DMS79 treated with DMSO at 0.1 percent for 48 hours (cell line): ENCODE measurements at regions not wholly inside any gene's neighbourhood (a gene's known extent, or its start where the extent isn't known, plus 50 kb on each side); places are given as distances from the start of the nearest gene placed in this dataset.

Experiments used
- DNase-seq: peaks from one replicate; lab custom pipeline; 2025; lab: John Stamatoyannopoulos, UW

DNA sequence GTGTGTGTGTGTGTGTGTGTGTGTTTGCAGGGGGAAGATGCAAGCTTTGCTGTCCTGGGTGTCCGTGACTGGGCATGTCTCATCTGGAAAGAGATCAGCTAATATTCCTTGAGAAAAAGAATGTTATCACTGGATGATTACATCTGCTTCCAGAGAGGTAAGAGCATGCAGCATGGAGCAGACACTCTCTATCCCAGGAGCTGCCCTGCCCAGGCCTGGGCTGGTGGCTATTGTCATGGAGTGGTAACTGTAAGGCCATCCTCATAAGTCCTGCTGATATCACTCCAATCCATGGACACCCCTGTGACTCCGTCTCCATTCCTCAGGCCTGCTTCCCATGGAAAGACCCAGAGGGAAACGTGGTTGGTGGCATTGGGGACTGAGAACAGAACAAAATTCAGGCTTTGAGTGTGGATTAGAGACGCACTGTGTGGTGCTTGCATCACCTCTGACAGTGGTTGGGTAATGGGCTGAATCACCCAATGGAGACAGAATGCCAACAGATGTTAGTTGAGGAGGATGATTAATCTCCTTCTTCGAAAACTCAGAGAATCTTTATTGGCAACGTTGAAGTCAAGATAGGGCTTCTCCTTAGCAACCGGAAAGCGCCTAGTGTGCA is 52.0 kb upstream of the KCNIP1 start:
- DNase-seq, result no peak

DNA sequence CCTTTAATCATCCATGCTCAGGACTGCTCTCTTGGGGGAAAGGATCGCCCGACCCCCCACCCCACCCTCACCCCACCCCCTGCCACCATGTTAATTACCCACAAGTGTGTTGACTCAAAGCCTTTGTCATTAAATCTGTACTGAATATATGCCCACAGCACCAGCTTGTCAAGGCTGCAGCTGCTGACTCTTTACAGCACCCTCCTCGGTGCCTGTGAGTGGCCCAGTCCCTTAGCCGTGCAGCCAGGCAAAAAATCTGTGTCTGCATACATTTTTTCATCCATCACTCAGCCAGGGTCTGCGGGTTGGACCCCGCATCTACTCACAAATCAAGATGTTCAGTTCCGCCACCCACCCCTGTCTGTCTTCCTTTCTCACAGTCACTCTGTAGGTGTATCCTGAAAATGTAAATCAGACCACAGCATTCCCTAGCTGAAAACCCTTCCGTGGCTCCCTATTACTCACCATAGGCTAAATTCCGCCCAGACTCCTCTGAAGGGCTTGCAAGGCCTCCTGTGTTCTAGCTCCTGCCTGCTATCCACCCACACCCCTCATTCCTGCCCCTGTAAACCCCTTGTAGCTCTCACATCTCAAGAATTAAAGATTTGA is 53.7 kb upstream of the KCNIP1 start:
- no peak for DNase-seq

DNA sequence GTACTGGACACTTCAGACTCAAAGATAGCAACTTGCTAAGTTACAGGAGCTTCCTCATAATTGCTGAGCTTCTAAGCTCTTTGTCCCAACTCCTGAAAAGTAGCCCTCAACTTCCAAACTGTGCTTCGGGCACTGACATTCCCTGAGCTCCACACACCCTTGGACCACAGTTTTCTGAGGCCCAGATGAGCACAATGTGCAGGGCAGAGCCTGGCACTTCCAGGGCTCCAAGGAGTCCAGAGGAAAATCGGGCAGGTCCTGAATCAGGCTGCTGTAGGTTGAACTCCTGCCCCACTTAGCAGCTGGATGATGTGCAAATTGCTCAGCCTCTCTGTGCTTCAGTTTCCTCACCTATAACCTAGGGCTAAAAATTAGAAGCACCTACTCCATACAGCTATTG is 54.6 kb upstream of the KCNIP1 start:
- DNase-seq, result no peak

DNA sequence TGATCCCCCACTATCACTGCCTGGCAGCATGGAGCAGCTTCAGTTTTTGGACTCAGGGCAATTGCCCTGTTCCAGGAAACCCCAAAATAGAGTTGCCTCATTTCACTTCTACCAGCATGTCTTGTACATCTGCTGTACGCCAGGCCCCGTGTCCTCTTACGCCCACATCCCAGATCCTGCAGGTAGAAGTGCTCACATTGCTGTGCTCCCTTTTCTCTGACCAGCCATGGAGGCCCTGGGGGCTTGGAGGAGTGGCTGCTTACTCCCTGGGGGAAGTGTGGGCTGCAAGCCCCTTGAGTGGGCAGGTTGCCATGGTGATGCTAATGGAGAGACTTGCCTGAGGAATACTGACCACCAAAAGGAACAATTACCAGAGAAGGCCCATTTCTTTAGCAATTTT is 55.6 kb upstream of the KCNIP1 start:
- no peak for DNase-seq

DNA sequence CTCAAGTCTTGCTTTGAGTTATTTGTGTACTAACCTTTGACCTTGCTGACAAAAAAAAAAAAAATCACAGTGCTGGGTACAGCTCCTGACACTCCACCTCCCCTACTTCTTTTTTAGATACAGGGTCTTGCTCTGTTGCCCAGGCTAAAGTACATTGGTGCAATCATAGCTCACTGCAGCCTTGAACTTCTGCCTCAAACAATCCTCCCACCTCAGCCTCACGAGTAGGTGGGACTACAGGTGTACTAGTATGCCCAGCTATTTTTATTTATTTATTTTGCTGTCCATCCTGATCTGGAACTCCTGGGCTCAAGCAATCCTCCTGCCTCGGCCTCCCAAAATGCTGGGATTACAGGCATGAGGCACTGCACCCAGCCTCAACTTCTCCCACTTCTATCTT is 57.2 kb upstream of the KCNMB1 start:
- DNase-seq, result no peak

DNA sequence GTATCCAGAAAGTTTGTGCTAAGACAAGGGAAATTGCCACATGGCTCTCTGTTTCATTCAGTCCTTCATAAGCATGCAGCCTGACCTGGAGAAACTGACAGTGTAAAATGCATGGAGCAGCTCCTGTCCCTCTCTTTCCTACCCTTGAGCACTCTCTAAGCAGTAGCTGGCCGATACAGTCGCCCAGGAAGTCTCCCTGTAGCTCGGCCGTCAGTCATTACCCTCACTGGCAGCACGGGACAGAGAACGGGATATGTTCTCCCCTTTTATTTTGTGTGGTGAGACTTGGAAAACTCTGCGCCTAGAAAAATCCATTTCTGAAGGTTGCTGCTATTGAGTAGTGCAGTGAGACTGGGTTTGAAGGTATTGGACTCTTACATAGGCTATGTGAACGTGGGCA is 56.8 kb upstream of the KCNMB1 start:
- DNase-seq, result no peak

DNA sequence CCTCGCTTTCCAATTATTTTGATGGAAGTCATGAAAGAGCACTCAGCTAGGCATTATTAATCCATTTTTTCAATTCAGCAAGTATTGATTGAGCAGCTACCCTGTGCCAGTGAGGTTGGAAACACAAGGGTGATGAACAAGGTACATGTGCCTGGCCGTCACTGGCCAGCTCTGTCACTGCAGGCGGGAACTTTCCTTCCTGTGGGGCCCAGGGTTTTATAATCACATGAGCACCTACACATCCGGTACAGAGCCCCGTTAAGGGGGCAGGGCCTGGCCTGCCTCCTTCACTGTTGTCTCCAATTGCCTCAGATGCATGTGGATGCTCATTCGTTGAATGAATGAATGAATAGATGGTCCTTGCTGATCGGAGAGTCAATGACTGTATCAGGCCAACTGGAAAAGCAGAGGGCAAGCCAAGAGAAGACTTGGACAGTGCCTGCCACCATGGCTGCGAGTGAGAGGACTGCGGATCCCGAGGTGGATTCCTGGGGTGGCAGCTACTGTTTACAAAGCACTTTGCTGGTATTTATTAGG is 55.9 kb upstream of the KCNMB1 start:
- no peak for DNase-seq

DNA sequence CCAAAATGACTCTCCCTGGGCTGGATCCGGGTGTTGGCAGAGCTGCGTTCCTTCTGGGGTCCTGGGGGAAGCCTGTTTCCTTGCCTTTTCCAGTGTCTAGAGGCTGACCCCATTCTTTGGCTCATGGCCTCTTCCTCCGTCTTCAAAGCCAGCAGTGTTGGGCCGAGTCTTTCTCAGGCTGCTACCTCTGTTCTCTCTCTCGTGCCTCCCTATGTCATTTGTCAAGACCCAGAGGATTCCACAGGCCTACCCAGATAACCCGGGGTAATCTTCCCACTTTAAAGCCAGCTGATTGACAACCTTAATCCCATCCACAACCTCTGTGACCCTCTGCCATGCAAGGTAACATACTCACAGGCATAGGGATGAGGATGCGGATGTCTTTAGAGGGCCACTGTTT is 55.0 kb upstream of the KCNMB1 start:
- DNase-seq, result no peak

DNA sequence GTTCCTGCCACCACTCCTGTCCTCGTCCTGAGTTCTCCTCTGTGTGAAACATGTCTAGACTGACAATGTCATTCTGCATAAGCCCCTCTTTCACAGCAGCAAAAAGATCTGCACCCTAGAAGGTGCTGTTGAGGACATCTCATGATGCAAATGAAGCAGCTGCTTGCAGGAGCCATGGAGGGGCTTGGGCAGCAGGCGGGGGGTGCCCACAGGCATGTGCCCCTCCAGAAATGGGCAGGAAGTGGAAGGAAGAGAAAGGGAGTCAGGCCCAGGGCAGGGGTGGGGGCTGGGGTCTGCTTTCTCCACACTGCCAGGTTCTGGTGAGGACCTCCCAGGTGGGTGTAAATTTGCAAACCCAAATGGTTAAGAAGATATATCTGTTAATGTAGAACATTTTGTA is 54.5 kb upstream of the KCNMB1 start:
- DNase-seq, result no peak

DNA sequence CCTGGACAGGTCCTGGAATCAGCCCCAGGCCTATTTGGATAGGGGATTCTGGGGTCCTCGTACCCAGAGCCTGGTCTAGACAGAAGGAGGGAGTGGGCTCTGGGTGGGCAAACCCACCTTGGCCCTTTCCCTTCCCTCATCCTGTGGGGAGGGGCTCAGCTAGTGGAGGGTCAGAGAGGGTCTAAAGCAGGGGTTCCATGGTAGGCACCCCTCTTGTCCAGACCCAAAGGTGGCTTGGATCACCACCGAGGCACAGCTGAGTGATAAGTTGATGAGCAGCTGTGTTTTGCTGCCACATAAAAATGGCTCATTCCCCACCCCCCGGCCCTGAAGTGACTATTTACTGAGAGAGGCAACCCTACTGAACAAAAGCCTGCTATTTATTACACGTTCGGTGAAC is 53.8 kb upstream of the KCNMB1 start:
- DNase-seq, result no peak

DNA sequence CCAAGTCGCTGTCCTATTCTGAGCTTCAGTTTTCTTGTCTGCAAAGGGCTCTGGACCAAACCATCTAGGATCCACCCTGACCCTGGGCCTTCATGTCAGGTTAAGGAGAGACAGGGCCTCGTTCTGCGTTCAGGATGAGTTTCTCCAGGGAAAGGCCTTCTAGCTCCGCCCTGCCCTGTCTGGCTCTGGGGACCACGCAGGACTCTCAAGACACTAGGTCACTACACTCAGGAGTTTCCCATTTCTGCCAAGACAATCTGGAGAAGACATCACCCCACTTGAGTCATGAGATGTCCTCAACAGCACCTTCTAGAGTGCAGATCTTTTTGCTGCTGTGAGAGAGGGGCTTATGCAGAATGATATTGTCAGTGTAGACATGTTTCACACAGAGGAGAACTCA is 53.2 kb upstream of the KCNMB1 start:
- DNase-seq, result no peak

DNA sequence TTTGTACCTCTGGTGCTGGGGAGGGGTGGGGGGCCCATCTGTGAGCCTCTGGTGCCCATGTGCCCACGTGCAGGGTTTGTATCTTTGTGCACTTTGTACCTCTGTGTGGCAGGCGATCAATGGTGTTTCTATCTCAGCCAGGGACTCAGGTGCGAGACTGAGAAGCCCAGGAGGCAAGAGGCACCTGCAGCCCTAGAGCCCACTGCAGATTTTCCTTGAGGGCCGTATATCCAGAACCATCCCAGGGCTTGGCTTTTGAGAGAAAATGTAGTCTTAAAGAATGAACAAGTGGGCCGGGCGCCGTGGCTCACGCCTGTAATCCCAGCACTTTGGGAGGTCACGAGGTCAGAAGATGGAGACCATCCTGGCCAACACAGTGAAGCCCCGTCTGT is 52.2 kb upstream of the KCNMB1 start:
- DNase-seq, result no peak

DNA sequence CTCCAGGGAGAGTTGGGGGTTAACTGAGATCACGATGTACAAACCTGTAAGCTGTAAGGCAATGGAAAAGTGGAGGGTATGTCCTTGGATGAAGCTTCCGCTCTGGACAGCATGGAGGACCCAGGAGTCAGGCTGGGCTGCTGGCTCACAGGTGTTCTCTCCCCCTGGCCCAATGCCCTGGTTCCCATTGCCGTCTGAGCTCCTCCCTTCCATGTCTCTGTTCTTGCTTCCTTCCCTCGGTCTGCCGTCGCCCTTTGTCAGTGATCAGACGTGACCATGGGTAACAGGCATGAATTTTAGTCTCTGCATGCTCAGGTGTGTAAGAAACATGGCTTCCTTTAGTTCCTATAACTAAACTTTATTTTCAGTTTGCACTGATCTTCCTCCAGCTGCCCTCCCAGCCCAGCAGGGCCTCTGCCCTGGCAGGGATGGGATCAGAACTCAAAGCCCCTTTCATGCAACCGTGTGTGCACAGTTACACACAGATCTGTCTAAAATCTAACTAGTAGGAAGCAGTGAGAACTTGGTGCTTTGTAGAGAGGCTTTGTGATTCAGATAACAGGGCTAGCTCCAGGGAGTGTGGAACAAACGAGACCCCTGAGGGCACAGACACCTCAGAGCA is 51.7 kb upstream of the KCNMB1 start:
- no peak for DNase-seq

DNA sequence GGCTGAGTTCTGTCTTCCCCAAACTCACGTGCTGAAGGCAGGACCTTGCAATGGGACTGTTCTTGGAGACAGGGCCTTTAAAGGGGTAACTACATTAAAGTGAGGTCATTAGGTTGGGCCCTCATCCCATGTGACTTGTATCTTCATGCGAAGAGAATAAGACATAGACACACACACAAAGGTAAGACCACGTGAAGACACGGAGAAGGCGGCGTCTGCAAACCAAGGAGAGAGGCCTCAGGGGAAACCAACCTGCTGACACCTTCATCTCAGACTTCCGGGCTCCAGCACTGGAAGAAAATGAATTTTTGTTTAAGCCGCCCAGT is 50.7 kb upstream of the KCNMB1 start:
- DNase-seq, result no peak

DNA sequence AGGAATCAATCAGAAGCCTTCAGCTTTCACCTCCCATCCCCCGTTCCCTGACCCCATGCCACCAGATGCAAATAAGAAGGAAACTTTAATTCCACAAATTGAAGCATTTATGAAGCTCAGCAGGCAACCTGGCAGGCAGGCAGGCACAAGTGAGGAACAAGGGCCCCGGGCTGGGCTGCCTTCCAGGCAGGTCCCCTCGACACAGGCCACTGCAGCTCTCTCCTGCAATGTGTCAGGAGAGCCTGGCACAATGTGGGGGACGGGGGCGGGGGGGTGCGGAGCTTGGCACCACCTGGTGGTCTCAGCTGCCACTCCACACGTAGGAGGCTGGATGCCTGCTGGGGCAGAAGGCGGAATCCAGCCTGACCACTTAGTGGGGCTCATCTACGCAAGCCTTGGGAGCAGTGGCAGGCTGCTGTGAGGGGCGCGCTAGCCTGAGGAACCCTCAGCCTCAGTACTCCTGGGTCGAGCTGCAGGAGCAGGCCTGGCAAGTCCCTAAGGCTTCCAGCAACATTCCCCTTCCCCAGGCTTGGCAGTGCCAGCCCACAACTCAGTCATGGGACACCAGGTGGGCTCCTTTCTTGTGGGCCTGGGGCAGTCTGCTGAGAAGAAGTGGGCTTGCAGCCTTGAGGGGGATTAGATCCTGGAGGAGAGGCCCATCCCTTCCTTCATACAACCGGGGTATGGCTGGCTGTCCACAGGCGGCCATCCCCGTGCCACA is 50.2 kb upstream of the KCNMB1 start:
- peak; percentile 68 for DNase-seq
